ENCODE measurements at regions not wholly inside any gene's neighbourhood (a gene's known extent, or its start where the extent isn't known, plus 50 kb on each side); places are given as distances from the start of the nearest gene placed in this dataset.

- intact Hi-C loops (cut with micrococcal nuclease; ENCODE audit: unreplicated experiment) = no loop called here
- no peak for DNase-seq
- H3K36me3 ChIP-seq (ENCODE audit: control insufficient read depth, insufficient read depth, low read length) = no peaks in the 10 kb centered on the region
- Mint-ChIP-seq H3K4me3 (ENCODE audit: unreplicated experiment) (no peak overlapping the region), H3K27me3 (ENCODE audit: insufficient read depth, unreplicated experiment) (no peaks in the 10 kb centered on the region), H3K36me3 (ENCODE audit: insufficient read depth, unreplicated experiment) (no peaks in the 10 kb centered on the region), H3K4me1 (ENCODE audit: low read depth, unreplicated experiment) (peaks cover 8% of the 10 kb centered on the region), H3K27ac (ENCODE audit: unreplicated experiment) (no peak overlapping the region), H3K9me3 (ENCODE audit: unreplicated experiment) (no peaks in the 10 kb centered on the region)
- H3K27me3 ChIP-seq (replicated peaks; ENCODE audit: control insufficient read depth, insufficient read depth, low read length) = no peaks in the 10 kb centered on the region
- H3K4me3 ChIP-seq (ENCODE audit: low read depth, low read length) = no peak overlapping the region
- no peaks in the 10 kb centered on the region for H3K9me3 ChIP-seq
- no TSS peak for BruUV-seq (replicated peaks)
- CTCF ChIA-PET = interaction anchor here (0.7 kb wide), 1 partner anchor 49 kb away, joined by 3 read pairs; no protein-coding TSS in a partner anchor
- H3K4me1 ChIP-seq = peaks cover 13% of the 10 kb centered on the region; the same call in 1 of the 2 replicates
- TF ChIP-seq CTCF (IDR thresholded peaks at IDR 0.05; ENCODE audit: insufficient read depth in 1 of 2, low read depth in 1 of 2, low read length in 1 of 2, severe bottlenecking in 1 of 2, unreplicated experiment in 1 of 2) = no peak
- POLR2A ChIA-PET = no interaction called here
Observed at GRCh38 chr6:37561361-37561760, 61.7 kb upstream of the CCDC167 start.

GRCh38 chr6:37560737-37561103 lies 61.0 kb upstream of the CCDC167 start:
- CTCF ChIA-PET = no interaction called here
- Mint-ChIP-seq H3K4me1 (ENCODE audit: low read depth, unreplicated experiment) (peaks cover 8% of the 10 kb centered on the region), H3K27me3 (ENCODE audit: insufficient read depth, unreplicated experiment) (no peaks in the 10 kb centered on the region)

GRCh38 chr6:37559501-37559900 lies 59.8 kb upstream of the CCDC167 start:
- no peak for TF ChIP-seq CTCF (IDR thresholded peaks at IDR 0.05; ENCODE audit: insufficient read depth in 1 of 2, low read depth in 1 of 2, low read length in 1 of 2, severe bottlenecking in 1 of 2, unreplicated experiment in 1 of 2)
- BruUV-seq (replicated peaks) = no TSS peak
- H3K4me3 Mint-ChIP-seq (ENCODE audit: unreplicated experiment) = no peak overlapping the region
- no peak for DNase-seq
- peaks cover 6% of the 10 kb centered on the region for H3K4me1 Mint-ChIP-seq (ENCODE audit: low read depth, unreplicated experiment)
- H3K27me3 ChIP-seq (replicated peaks; ENCODE audit: control insufficient read depth, insufficient read depth, low read length) = no peaks in the 10 kb centered on the region
- H3K36me3 Mint-ChIP-seq (ENCODE audit: insufficient read depth, unreplicated experiment) = no peaks in the 10 kb centered on the region
- POLR2A ChIA-PET = interaction anchor here (0.6 kb wide), 1 partner anchor 1143 kb away, joined by 5 read pairs; no protein-coding TSS in a partner anchor
- intact Hi-C loops (cut with micrococcal nuclease; ENCODE audit: unreplicated experiment) = no loop called here
- H3K27ac Mint-ChIP-seq (ENCODE audit: unreplicated experiment) = no peak overlapping the region
- peaks cover 16% of the 10 kb centered on the region for H3K4me1 ChIP-seq
- no peaks in the 10 kb centered on the region for H3K36me3 ChIP-seq (ENCODE audit: control insufficient read depth, insufficient read depth, low read length)
- H3K9me3 Mint-ChIP-seq (ENCODE audit: unreplicated experiment) = no peaks in the 10 kb centered on the region
- no peaks in the 10 kb centered on the region for H3K9me3 ChIP-seq
- H3K27me3 Mint-ChIP-seq (ENCODE audit: insufficient read depth, unreplicated experiment) = no peaks in the 10 kb centered on the region
- CTCF ChIA-PET = no interaction called here
- no peak overlapping the region for H3K4me3 ChIP-seq (ENCODE audit: low read depth, low read length)

More at GRCh38 chr6:37560737-37561103, 61.0 kb upstream of the CCDC167 start:
- no peak for TF ChIP-seq CTCF (IDR thresholded peaks at IDR 0.05; ENCODE audit: insufficient read depth in 1 of 2, low read depth in 1 of 2, low read length in 1 of 2, severe bottlenecking in 1 of 2, unreplicated experiment in 1 of 2)
- Mint-ChIP-seq H3K27ac (ENCODE audit: unreplicated experiment) (no peak overlapping the region), H3K4me3 (ENCODE audit: unreplicated experiment) (no peak overlapping the region), H3K36me3 (ENCODE audit: insufficient read depth, unreplicated experiment) (no peaks in the 10 kb centered on the region), H3K9me3 (ENCODE audit: unreplicated experiment) (no peaks in the 10 kb centered on the region)
- Histone ChIP-seq H3K9me3 (no peaks in the 10 kb centered on the region), H3K4me3 (ENCODE audit: low read depth, low read length) (no peak overlapping the region), H3K27me3 (replicated peaks; ENCODE audit: control insufficient read depth, insufficient read depth, low read length) (no peaks in the 10 kb centered on the region), H3K4me1 (peaks cover 13% of the 10 kb centered on the region; the same call in 1 of the 2 replicates), H3K36me3 (ENCODE audit: control insufficient read depth, insufficient read depth, low read length) (no peaks in the 10 kb centered on the region)
- POLR2A ChIA-PET = no interaction called here
- DNase-seq = no peak
- no TSS peak for BruUV-seq (replicated peaks)
- intact Hi-C loops (cut with micrococcal nuclease; ENCODE audit: unreplicated experiment) = no loop called here
